Ascending aorta (tissue), 2 donors: ENCODE measurements at regions not wholly inside any gene's neighbourhood (a gene's known extent, or its start where the extent isn't known, plus 50 kb on each side); places are given as distances from the start of the nearest gene placed in this dataset.

ENCODE experiments used
- DNase-seq, 2 donors: peaks; one replicate each; pipeline ENCODE4 v3.0.0-alpha.2; 2019; ENCODE audit warnings: low spot score in 2 of 2
- H3K27ac ChIP-seq, 2 donors: fragments of 200-600 bp; sonication (generic); one replicate each; pipeline ENCODE4 v1.5.1; 2016 to 2017; ENCODE audit warnings: mild to moderate bottlenecking in 1 of 2
- H3K27me3 ChIP-seq: fragments of 200-600 bp; sonication (generic); one replicate; pipeline ENCODE4 v1.5.1; 2017
- H3K36me3 ChIP-seq, 2 donors: fragments of 200-600 bp; sonication (generic); one replicate each; pipeline ENCODE4 v1.5.1; 2016
- H3K4me1 ChIP-seq, 2 donors: fragments of 200-600 bp; sonication (generic); one replicate each; pipeline ENCODE4 v1.5.1; 2016 to 2017; ENCODE audit warnings: mild to moderate bottlenecking in 1 of 2
- H3K4me3 ChIP-seq, 2 donors: fragments of 200-600 bp; sonication (generic); one replicate each; pipeline ENCODE4 v1.5.1; 2016 to 2017; ENCODE audit warnings: mild to moderate bottlenecking in 1 of 2
- H3K9me3 ChIP-seq, 2 donors: fragments of 200-600 bp; sonication (generic); one replicate each; pipeline ENCODE4 v1.5.1; 2016
- intact Hi-C: fragments of 100-400 bp; cut with DNase I; formaldehyde crosslinking; loops from one replicate; pipeline ENCODE4 v1.15.1; 2023
- TF ChIP-seq, protein P1 (sequence below), 3 experiments: fragments of 200-600 bp in 2 of 3; fragments of 450-650 bp in 1 of 3; sonication (generic) in 2 of 3; IDR thresholded peaks; one replicate each; pipeline ENCODE4 v1.5.1; 2016 to 2019; ENCODE audit warnings: antibody characterized with exemption in 3 of 3, mild to moderate bottlenecking in 1 of 3, moderate library complexity in 1 of 3

DNA sequence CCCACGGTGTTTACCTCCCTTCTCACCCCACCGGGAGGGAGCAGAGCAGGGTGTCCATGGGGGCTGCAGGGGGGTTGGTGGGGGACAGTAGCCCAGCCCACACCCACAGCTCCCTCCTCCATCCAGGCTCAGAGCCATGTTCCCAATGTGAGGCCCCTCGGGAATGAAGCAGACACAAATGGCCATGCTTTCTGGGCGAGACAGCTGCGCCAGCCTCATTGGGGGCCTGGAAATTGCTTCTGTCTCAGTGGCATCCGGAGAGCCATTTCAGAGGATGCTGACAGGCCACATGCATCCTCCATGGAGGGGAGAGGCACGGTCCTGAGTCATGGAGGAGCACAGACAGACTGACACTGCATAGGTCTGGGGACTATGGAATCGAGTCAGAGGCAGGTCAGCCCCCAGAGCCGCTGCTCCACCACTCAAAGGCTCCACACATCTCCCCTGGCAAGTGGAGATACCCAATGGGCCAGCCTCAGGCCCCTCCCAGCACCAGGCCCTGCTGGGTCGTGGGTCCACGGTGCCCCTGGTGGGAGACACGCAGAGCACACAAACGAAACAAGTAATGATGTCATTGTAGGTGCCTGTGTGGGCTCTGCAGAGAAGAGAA is 59.6 kb upstream of the ENPP7 start:
- no peaks in the 10 kb centered on the region for H3K36me3 ChIP-seq
- intact Hi-C loops, result no loop called here
- H3K4me3 ChIP-seq, result no peak overlapping the region
- no peaks in the 10 kb centered on the region for H3K27me3 ChIP-seq
- TF ChIP-seq, protein P1, sequence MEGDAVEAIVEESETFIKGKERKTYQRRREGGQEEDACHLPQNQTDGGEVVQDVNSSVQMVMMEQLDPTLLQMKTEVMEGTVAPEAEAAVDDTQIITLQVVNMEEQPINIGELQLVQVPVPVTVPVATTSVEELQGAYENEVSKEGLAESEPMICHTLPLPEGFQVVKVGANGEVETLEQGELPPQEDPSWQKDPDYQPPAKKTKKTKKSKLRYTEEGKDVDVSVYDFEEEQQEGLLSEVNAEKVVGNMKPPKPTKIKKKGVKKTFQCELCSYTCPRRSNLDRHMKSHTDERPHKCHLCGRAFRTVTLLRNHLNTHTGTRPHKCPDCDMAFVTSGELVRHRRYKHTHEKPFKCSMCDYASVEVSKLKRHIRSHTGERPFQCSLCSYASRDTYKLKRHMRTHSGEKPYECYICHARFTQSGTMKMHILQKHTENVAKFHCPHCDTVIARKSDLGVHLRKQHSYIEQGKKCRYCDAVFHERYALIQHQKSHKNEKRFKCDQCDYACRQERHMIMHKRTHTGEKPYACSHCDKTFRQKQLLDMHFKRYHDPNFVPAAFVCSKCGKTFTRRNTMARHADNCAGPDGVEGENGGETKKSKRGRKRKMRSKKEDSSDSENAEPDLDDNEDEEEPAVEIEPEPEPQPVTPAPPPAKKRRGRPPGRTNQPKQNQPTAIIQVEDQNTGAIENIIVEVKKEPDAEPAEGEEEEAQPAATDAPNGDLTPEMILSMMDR (IDR thresholded peaks at IDR 0.05), result no peak
- H3K27ac ChIP-seq, result no peak overlapping the region
- DNase-seq, result no peak
- peaks cover 4 to 14% of the 10 kb centered on the region in 2 donors for H3K9me3 ChIP-seq
- H3K4me1 ChIP-seq, result no peaks in the 10 kb centered on the region

DNA sequence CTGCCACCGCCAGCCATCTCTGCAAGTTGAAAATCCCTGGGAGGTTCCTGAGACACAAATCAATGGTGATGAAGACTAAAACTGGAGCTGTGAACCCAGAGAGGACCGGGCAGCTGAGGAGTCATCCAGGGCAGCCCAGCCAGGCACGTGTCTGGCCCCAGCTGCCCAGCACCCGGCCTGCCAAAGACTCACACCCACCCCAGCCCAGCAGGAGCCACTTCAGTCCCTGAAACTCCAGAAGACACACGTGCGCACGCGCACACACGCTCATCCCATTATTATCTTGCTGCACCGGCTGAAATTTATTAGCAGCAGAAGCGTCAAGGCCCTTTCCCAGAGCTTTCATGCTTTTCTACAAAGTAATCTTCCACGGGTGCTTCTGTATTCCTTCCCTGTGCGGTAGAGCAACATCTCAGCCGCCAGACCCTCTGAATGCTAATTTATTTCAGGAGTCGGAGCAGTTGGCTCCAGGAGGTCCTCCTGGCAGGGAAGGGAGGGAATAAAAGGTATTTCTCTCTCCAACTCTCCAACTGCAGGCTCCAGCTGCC is 59.8 kb upstream of the RBFOX3 start:
- DNase-seq, result no peak
- intact Hi-C loops, result no loop called here
- H3K9me3 ChIP-seq, result peaks cover 4 to 14% of the 10 kb centered on the region in 2 donors
- no peaks in the 10 kb centered on the region for H3K27me3 ChIP-seq
- H3K4me3 ChIP-seq, result no peak overlapping the region
- no peaks in the 10 kb centered on the region for H3K4me1 ChIP-seq
- no peak overlapping the region for H3K27ac ChIP-seq
- H3K36me3 ChIP-seq, result no peaks in the 10 kb centered on the region
- TF ChIP-seq, protein P1 (IDR thresholded peaks at IDR 0.05), result no peak

DNA sequence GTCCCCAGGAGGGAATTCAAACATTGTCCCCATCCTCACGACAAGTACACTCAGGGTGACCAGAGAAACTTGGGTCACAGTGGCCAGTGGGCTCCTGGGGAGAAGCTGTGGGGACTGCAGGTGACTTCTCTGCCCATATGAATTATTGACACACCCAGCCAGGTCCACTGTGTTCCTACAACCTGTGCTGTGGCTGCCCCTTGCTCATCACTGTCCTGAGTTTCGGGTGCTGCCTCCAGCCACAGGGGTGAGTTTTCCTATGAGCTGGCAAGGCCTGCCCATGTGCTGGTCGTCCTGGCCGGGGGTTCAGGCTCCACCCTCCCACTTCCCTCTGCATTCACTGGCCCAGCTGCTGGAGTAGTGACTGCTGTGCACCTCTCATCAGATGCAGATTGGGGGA is 59.0 kb upstream of the RBFOX3 start:
- Histone ChIP-seq H3K9me3 (peaks cover 4 to 14% of the 10 kb centered on the region in 2 donors), H3K27me3 (no peaks in the 10 kb centered on the region), H3K4me3 (no peak overlapping the region), H3K36me3 (no peaks in the 10 kb centered on the region), H3K27ac (no peak overlapping the region), H3K4me1 (no peaks in the 10 kb centered on the region)
- no peak for DNase-seq
- TF ChIP-seq, protein P1 (IDR thresholded peaks at IDR 0.05), result no peak
- intact Hi-C loops, result no loop called here

DNA sequence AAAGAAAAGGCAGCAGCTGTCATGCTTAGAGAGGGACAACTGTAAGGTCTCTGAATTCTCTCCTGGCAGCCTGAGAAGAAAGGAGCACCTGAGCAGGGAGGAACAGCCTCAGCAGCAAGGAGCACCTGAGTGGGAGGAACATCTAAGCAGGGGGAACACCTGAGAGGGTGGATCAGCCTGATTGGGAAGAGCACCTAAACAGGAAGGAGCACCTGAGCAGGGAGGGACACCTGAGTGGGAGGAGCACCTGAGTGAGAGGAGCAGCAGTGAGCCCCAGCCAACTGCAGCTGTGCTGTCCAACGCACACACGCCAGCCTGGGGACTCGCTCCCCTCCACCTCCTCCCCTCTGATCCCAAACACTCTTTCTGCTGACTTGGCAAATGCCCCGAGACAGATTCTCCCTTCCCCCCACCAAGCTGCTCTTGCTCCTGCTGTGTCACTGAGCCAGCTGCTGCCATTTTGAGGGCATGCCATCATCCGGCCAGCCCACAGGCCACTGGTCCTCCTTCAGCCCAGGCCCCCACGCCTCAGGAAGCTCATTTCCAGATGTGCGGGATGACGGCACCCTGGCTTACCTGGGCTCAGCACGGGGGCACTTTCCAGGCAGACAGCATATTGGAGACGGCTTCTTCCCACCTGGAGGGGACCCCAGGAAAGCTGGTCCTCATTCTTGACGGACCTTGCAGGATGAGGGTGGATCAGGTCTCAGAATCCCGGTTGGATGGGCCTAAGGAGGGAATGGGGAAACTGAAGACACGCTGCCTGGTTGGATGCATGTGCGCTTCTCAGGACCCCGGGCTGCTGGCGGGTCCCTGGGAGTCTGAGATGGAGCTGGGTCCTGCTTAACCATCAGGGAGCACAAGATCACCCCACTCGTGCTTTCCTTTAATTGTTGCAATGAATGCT is 57.7 kb upstream of the RBFOX3 start:
- Histone ChIP-seq H3K36me3 (no peaks in the 10 kb centered on the region), H3K27ac (no peak overlapping the region), H3K4me3 (no peak overlapping the region), H3K27me3 (no peaks in the 10 kb centered on the region), H3K4me1 (no peaks in the 10 kb centered on the region), H3K9me3 (peaks cover 0 to 6% of the 10 kb centered on the region in 2 donors)
- TF ChIP-seq, protein P1 (IDR thresholded peaks at IDR 0.05), result no peak
- intact Hi-C loops, result no loop called here
- DNase-seq, result no peak

DNA sequence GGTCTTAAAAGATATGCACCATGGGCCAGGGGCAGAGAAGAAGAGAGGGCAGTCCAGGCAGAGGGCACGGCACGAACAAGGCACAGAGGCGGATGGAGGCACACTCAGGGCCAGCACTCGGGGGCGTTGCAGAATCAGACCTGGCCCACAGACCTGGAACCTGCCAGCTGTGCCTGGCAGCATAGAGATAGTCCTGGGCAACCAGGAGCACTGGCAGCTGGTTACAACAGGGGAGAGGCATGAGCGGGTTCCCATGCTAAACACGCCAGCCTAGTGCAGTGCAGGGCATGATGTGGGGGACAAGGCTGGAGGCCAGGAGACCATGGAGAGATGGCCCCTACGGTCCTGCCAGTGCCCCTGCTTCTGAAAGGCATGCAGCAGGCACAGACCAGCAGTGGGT is 56.9 kb upstream of the RBFOX3 start:
- TF ChIP-seq, protein P1 (IDR thresholded peaks at IDR 0.05), result no peak
- no peaks in the 10 kb centered on the region for H3K9me3 ChIP-seq
- H3K36me3 ChIP-seq, result no peaks in the 10 kb centered on the region
- no peak overlapping the region for H3K27ac ChIP-seq
- DNase-seq, result peak in 1 of 2 donors; percentile 44
- H3K4me1 ChIP-seq, result no peaks in the 10 kb centered on the region
- H3K4me3 ChIP-seq, result no peak overlapping the region
- intact Hi-C loops, result no loop called here
- H3K27me3 ChIP-seq, result no peaks in the 10 kb centered on the region
